Amniotic stem cell (primary cell): ENCODE measurements at regions not wholly inside any gene's neighbourhood (a gene's known extent, or its start where the extent isn't known, plus 50 kb on each side); places are given as distances from the start of the nearest gene placed in this dataset.
"Not testable (repeated sequence)": the region's sequence is repeated elsewhere in the genome, so short reads cannot be mapped to it uniquely, and the experiment has no call there.

Source experiments
- DNase-seq: peaks from one replicate; lab custom pipeline; 2025; lab: John Stamatoyannopoulos, UW

GRCh38 chrX:2572740-2573139, 72.0 kb upstream of the DHRSX start:
- DNase-seq: peak; percentile 15

- DNase-seq: no peak
These were observed 67.3 kb upstream of the DHRSX start for GRCh38 chrX:2568125-2568524.

GRCh38 chrX:2566055-2566454, 65.3 kb upstream of the DHRSX start:
- DNase-seq: no peak

- DNase-seq: no peak
These were observed 60.7 kb upstream of the DHRSX start for GRCh38 chrX:2561456-2561855.

- DNase-seq: no peak
These were observed 58.3 kb upstream of the DHRSX start for GRCh38 chrX:2559124-2559523.

GRCh38 chrX:2554891-2555290, 54.1 kb upstream of the DHRSX start:
- DNase-seq: no peak

GRCh38 chrX:2554066-2554465, 53.3 kb upstream of the DHRSX start:
- not testable (repeated sequence) for DNase-seq

GRCh38 chrX:2552621-2553201, 51.9 kb upstream of the DHRSX start:
- DNase-seq: peak; percentile 47

GRCh38 chrX:2550328-2551020, 49.7 kb upstream of the DHRSX start:
- DNase-seq: no peak
